Caco-2 (cell line): ENCODE measurements at regions not wholly inside any gene's neighbourhood (a gene's known extent, or its start where the extent isn't known, plus 50 kb on each side); places are given as distances from the start of the nearest gene placed in this dataset.

Experiments used
- BruUV-seq: library from RNA; stranded (reverse); fragments of 400-500 nt; replicated peaks from 2 replicates; lab custom pipeline; 2021; lab: Mats Ljungman, UMichigan
- CTCF ChIA-PET: fragments of 300-600 bp; sonication (Branson Sonifier 250); formaldehyde crosslinking; loops from one replicate; lab custom pipeline; 2022; ENCODE audit warnings: antibody characterized with exemption; lab: Charles Lee
- POLR2A ChIA-PET: fragments of 300-600 bp; sonication (Branson Sonifier 250); formaldehyde crosslinking; loops from one replicate; lab custom pipeline; 2022; ENCODE audit warnings: antibody characterized with exemption; lab: Charles Lee
- DNase-seq, 2 experiments: peaks; one replicate each; pipeline versions ENCODE4 v3.0.0 to v3.0.0-alpha.2; 2020 to 2022
- H3K27me3 ChIP-seq: replicated peaks from 2 replicates; pipeline ENCODE4 v1.6.0; 2011; ENCODE audit warnings: low read length; ENCODE audit not compliant: control insufficient read depth, insufficient read depth
- H3K36me3 ChIP-seq: 2 replicates; pipeline ENCODE4 v1.5.1; 2011; ENCODE audit warnings: low read length; ENCODE audit not compliant: control insufficient read depth, insufficient read depth
- H3K4me1 ChIP-seq: fragments of 250-450 bp; sonication (Bioruptor Pico); 2 replicates; pipeline ENCODE4 v1.5.1; 2020; ENCODE audit warnings: mild to moderate bottlenecking
- H3K4me3 ChIP-seq: 2 replicates; pipeline ENCODE4 v1.5.1; 2011; ENCODE audit warnings: low read depth, mild to moderate bottlenecking, control low read depth, low read length
- H3K9me3 ChIP-seq: fragments of 250-450 bp; sonication (Bioruptor Pico); 2 replicates; pipeline ENCODE4 v1.5.1; 2020; ENCODE audit warnings: mild to moderate bottlenecking, moderate library complexity
- H3K27ac Mint-ChIP-seq: one replicate; pipeline ENCODE4 v1.8.0; 2022; ENCODE audit warnings: mixed read lengths; ENCODE audit not compliant: unreplicated experiment
- H3K27me3 Mint-ChIP-seq: one replicate; pipeline ENCODE4 v1.8.0; 2022; ENCODE audit warnings: mixed read lengths; ENCODE audit not compliant: insufficient read depth, unreplicated experiment
- H3K36me3 Mint-ChIP-seq: one replicate; pipeline ENCODE4 v1.8.0; 2022; ENCODE audit warnings: mild to moderate bottlenecking, mixed read lengths; ENCODE audit not compliant: insufficient read depth, unreplicated experiment
- H3K4me1 Mint-ChIP-seq: one replicate; pipeline ENCODE4 v1.8.0; 2022; ENCODE audit warnings: low read depth, mixed read lengths; ENCODE audit not compliant: unreplicated experiment
- H3K4me3 Mint-ChIP-seq: one replicate; pipeline ENCODE4 v1.8.0; 2022; ENCODE audit warnings: mild to moderate bottlenecking, moderate library complexity, mixed read lengths; ENCODE audit not compliant: unreplicated experiment
- H3K9me3 Mint-ChIP-seq: one replicate; pipeline ENCODE4 v1.8.0; 2022; ENCODE audit warnings: mixed read lengths; ENCODE audit not compliant: unreplicated experiment
- intact Hi-C: fragments of 100-400 bp; cut with micrococcal nuclease; formaldehyde crosslinking; loops from one replicate; pipeline ENCODE4 v1.10.0; 2022; ENCODE audit not compliant: unreplicated experiment
- TF ChIP-seq, protein P1 (sequence below), 2 experiments: fragments of 200-600 bp in 1 of 2; IDR thresholded peaks; 1 replicate in 1 of 2; 2 replicates in 1 of 2; pipeline versions ENCODE4 v1.5.1 to v1.8.0; 2011 to 2022; ENCODE audit warnings: antibody characterized with exemption in 1 of 2, control low read depth in 1 of 2, inconsistent platforms in 1 of 2, low read depth in 1 of 2, low read length in 1 of 2, mild to moderate bottlenecking in 1 of 2, moderate library complexity in 1 of 2; ENCODE audit not compliant: insufficient read depth in 1 of 2, severe bottlenecking in 1 of 2, unreplicated experiment in 1 of 2

DNA sequence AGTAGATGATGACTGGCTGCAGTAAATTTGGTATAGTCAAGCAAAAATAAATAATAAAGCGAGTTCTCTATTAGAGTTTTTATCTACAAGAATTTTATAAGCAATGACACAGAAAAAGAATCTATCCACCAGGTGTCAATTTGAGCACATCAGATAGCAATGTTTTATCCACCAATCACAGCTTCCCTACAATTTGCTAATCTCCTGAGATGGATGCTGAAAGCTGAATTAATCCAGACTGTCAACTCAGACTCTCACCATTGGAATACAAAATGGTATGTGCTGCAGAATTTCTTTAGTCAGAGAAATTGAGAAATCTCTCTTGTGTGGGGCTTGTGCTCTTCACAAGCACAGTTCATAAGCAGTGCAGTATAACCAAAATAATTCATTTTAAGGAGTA lies 888.9 kb upstream of the GHITM start:
- Histone ChIP-seq H3K4me3 (no peak overlapping the region), H3K4me1 (no peaks in the 10 kb centered on the region), H3K9me3 (0 out of 2 replicates have a peak, but pooled peaks cover 6% of the 10 kb centered on the region), H3K36me3 (no peaks in the 10 kb centered on the region), H3K27me3 (no peaks in the 10 kb centered on the region)
- Mint-ChIP-seq H3K4me1 (no peaks in the 10 kb centered on the region), H3K9me3 (peaks cover 18% of the 10 kb centered on the region), H3K4me3 (no peak overlapping the region), H3K27me3 (no peaks in the 10 kb centered on the region), H3K36me3 (no peaks in the 10 kb centered on the region), H3K27ac (no peak overlapping the region)
- ChIA-PET POLR2A (no interaction called here), CTCF (no interaction called here)
- BruUV-seq, result no TSS peak
- TF ChIP-seq, protein P1, sequence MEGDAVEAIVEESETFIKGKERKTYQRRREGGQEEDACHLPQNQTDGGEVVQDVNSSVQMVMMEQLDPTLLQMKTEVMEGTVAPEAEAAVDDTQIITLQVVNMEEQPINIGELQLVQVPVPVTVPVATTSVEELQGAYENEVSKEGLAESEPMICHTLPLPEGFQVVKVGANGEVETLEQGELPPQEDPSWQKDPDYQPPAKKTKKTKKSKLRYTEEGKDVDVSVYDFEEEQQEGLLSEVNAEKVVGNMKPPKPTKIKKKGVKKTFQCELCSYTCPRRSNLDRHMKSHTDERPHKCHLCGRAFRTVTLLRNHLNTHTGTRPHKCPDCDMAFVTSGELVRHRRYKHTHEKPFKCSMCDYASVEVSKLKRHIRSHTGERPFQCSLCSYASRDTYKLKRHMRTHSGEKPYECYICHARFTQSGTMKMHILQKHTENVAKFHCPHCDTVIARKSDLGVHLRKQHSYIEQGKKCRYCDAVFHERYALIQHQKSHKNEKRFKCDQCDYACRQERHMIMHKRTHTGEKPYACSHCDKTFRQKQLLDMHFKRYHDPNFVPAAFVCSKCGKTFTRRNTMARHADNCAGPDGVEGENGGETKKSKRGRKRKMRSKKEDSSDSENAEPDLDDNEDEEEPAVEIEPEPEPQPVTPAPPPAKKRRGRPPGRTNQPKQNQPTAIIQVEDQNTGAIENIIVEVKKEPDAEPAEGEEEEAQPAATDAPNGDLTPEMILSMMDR (IDR thresholded peaks at IDR 0.05; ENCODE audit: insufficient read depth in 1 of 2, low read depth in 1 of 2, low read length in 1 of 2, severe bottlenecking in 1 of 2, unreplicated experiment in 1 of 2), result no peak
- intact Hi-C loops, result no loop called here
- no peak for DNase-seq

- ChIA-PET POLR2A (no interaction called here), CTCF (no interaction called here)
- BruUV-seq, result no TSS peak
- H3K4me1 ChIP-seq, result no peaks in the 10 kb centered on the region
- TF ChIP-seq, protein P1 (IDR thresholded peaks at IDR 0.05; ENCODE audit: insufficient read depth in 1 of 2, low read depth in 1 of 2, low read length in 1 of 2, severe bottlenecking in 1 of 2, unreplicated experiment in 1 of 2), result no peak
- H3K27me3 ChIP-seq, result no peaks in the 10 kb centered on the region
- H3K9me3 ChIP-seq, result 0 out of 2 replicates have a peak, but pooled peaks cover 6% of the 10 kb centered on the region
- H3K36me3 ChIP-seq, result no peaks in the 10 kb centered on the region
- H3K27me3 Mint-ChIP-seq, result no peaks in the 10 kb centered on the region
- H3K4me3 Mint-ChIP-seq, result no peak overlapping the region
- no peak overlapping the region for H3K27ac Mint-ChIP-seq
- peaks cover 18% of the 10 kb centered on the region for H3K9me3 Mint-ChIP-seq
- H3K4me3 ChIP-seq, result no peak overlapping the region
- DNase-seq, result no peak
- intact Hi-C loops, result no loop called here
- H3K4me1 Mint-ChIP-seq, result no peaks in the 10 kb centered on the region
- H3K36me3 Mint-ChIP-seq, result no peaks in the 10 kb centered on the region
Observed at GRCh38 chr10:83252169-83252568, 887.1 kb upstream of the GHITM start.

DNA sequence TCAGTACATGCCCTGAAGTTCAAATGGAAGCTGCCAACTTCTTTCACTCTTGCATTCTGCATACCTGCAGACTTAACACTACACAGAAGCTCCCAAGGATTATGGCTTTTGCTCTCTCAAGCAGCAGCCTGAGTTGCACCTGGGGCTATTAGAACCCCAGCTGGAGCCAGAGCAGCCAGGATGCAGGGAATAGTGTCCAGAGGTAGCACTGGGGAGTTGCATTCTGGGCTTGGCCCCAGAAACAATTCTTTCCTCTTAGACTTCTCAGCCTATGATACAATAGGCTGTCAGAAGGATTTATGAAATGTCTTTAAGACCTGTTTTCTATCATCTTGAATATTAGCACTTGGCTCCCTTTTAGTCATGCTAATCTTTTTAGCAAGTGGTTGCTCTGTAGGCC lies 886.7 kb upstream of the GHITM start:
- Histone ChIP-seq H3K9me3 (0 out of 2 replicates have a peak, but pooled peaks cover 6% of the 10 kb centered on the region), H3K27me3 (no peaks in the 10 kb centered on the region), H3K4me1 (no peaks in the 10 kb centered on the region), H3K4me3 (no peak overlapping the region), H3K36me3 (no peaks in the 10 kb centered on the region)
- no TSS peak for BruUV-seq
- DNase-seq, result no peak
- H3K36me3 Mint-ChIP-seq, result no peaks in the 10 kb centered on the region
- intact Hi-C loops, result no loop called here
- H3K27me3 Mint-ChIP-seq, result no peaks in the 10 kb centered on the region
- H3K4me1 Mint-ChIP-seq, result no peaks in the 10 kb centered on the region
- ChIA-PET CTCF (no interaction called here), POLR2A (no interaction called here)
- no peak overlapping the region for H3K27ac Mint-ChIP-seq
- TF ChIP-seq, protein P1 (IDR thresholded peaks at IDR 0.05; ENCODE audit: insufficient read depth in 1 of 2, low read depth in 1 of 2, low read length in 1 of 2, severe bottlenecking in 1 of 2, unreplicated experiment in 1 of 2), result no peak
- no peak overlapping the region for H3K4me3 Mint-ChIP-seq
- H3K9me3 Mint-ChIP-seq, result peaks cover 18% of the 10 kb centered on the region
